ENCODE measurements at regions not wholly inside any gene's neighbourhood (a gene's known extent, or its start where the extent isn't known, plus 50 kb on each side); places are given as distances from the start of the nearest gene placed in this dataset.

GRCh38 chr12:75781532-75782046 lies 250.0 kb downstream of the PHLDA1 start (continued):
- TF ChIP-seq CUX1 (CRISPR knock-in tag; IDR thresholded peaks at IDR 0.05) = no peak
- no peak for TF ChIP-seq RFX5 (IDR thresholded peaks at IDR 0.05; ENCODE audit: low read depth, low read length)
- TF ChIP-seq TOE1 (IDR thresholded peaks at IDR 0.05; ENCODE audit: borderline replicate concordance) = peak; percentile 88
- no peak for TF ChIP-seq TOE1 (CRISPR knock-in tag; IDR thresholded peaks at IDR 0.05; ENCODE audit: borderline replicate concordance, low read depth)
- TF ChIP-seq PHF21A (IDR thresholded peaks at IDR 0.05; ENCODE audit: borderline replicate concordance, low read depth) = 0 out of 2 replicates have a peak, but pooled peaks have one; percentile 52
- no peak for TF ChIP-seq KLF6 (CRISPR knock-in tag; IDR thresholded peaks at IDR 0.05; ENCODE audit: borderline replicate concordance)
- no peak for TF ChIP-seq HNRNPK (IDR thresholded peaks at IDR 0.05; ENCODE audit: low read depth, low read length, poor library complexity, severe bottlenecking)
